ENCODE measurements at regions not wholly inside any gene's neighbourhood (a gene's known extent, or its start where the extent isn't known, plus 50 kb on each side); places are given as distances from the start of the nearest gene placed in this dataset.

- Histone ChIP-seq H3K4me1 (ENCODE audit: control insufficient read depth, insufficient read depth, low read length, poor library complexity, severe bottlenecking) (peaks cover 11% of the 10 kb centered on the region), H3K9me3 (ENCODE audit: control insufficient read depth in 2 of 2, low read length in 2 of 2) (no peaks in the 10 kb centered on the region), H3K27ac (ENCODE audit: insufficient read depth, low read length, poor library complexity, severe bottlenecking) (no peak overlapping the region), H3K27me3 (ENCODE audit: control insufficient read depth, insufficient read depth, low read length) (no peaks in the 10 kb centered on the region), H3K4me3 (ENCODE audit: low read depth, low read length) (no peak overlapping the region), H3K36me3 (ENCODE audit: control insufficient read depth, insufficient read depth, low read length) (no peaks in the 10 kb centered on the region)
- peaks cover 4% of the 10 kb centered on the region for H3K27me3 Mint-ChIP-seq
- DNase-seq = no peak
- H3K4me1 Mint-ChIP-seq = peaks cover 10 to 18% (median 15%) of the 10 kb centered on the region in 4 donors
- peak overlapping the region in 1 of 4 donors; percentile 11 for H3K4me3 Mint-ChIP-seq
- no peak overlapping the region for H3K27ac Mint-ChIP-seq
- no peaks in the 10 kb centered on the region for H3K36me3 Mint-ChIP-seq
- no peak for ATAC-seq (ENCODE audit: low read depth in 2 of 2)
- H3K9me3 Mint-ChIP-seq = peaks cover 0 to 2% (median 0%) of the 10 kb centered on the region in 7 donors
Observed at GRCh38 chr12:90030726-90031125, 322.1 kb upstream of the ATP2B1 start.

- no peak overlapping the region for H3K4me3 Mint-ChIP-seq
- no peak for ATAC-seq (ENCODE audit: low read depth in 2 of 2)
- Histone ChIP-seq H3K4me1 (ENCODE audit: control insufficient read depth, insufficient read depth, low read length, poor library complexity, severe bottlenecking) (peaks cover 11% of the 10 kb centered on the region), H3K4me3 (ENCODE audit: low read depth, low read length) (no peak overlapping the region), H3K36me3 (ENCODE audit: control insufficient read depth, insufficient read depth, low read length) (no peaks in the 10 kb centered on the region), H3K9me3 (ENCODE audit: control insufficient read depth in 2 of 2, low read length in 2 of 2) (no peaks in the 10 kb centered on the region), H3K27me3 (ENCODE audit: control insufficient read depth, insufficient read depth, low read length) (no peaks in the 10 kb centered on the region), H3K27ac (ENCODE audit: insufficient read depth, low read length, poor library complexity, severe bottlenecking) (no peak overlapping the region)
- peaks cover 10 to 18% (median 15%) of the 10 kb centered on the region in 4 donors for H3K4me1 Mint-ChIP-seq
- no peak for DNase-seq
- peaks cover 0 to 2% (median 0%) of the 10 kb centered on the region in 7 donors for H3K9me3 Mint-ChIP-seq
- no peak overlapping the region for H3K27ac Mint-ChIP-seq
- no peaks in the 10 kb centered on the region for H3K36me3 Mint-ChIP-seq
- peaks cover 4% of the 10 kb centered on the region for H3K27me3 Mint-ChIP-seq
Observed at GRCh38 chr12:90029317-90029716, 320.7 kb upstream of the ATP2B1 start.

- peak overlapping the region in 1 of 4 donors; percentile 13 for H3K4me3 Mint-ChIP-seq
- no peaks in the 10 kb centered on the region for H3K9me3 ChIP-seq (ENCODE audit: control insufficient read depth in 2 of 2, low read length in 2 of 2)
- peak overlapping the region; percentile 12 to 83 (median 21) for H3K27ac Mint-ChIP-seq
- H3K27ac ChIP-seq (ENCODE audit: insufficient read depth, low read length, poor library complexity, severe bottlenecking) = no peak overlapping the region
- H3K4me1 ChIP-seq (ENCODE audit: control insufficient read depth, insufficient read depth, low read length, poor library complexity, severe bottlenecking) = peaks cover 11% of the 10 kb centered on the region
- H3K4me3 ChIP-seq (ENCODE audit: low read depth, low read length) = no peak overlapping the region
- no peaks in the 10 kb centered on the region for H3K36me3 ChIP-seq (ENCODE audit: control insufficient read depth, insufficient read depth, low read length)
- DNase-seq (no peak), ATAC-seq (ENCODE audit: low read depth in 2 of 2) (no peak)
- H3K36me3 Mint-ChIP-seq = no peaks in the 10 kb centered on the region
- H3K27me3 Mint-ChIP-seq = peaks cover 4% of the 10 kb centered on the region
- peaks cover 0 to 2% (median 0%) of the 10 kb centered on the region in 7 donors for H3K9me3 Mint-ChIP-seq
- peaks cover 10 to 18% (median 15%) of the 10 kb centered on the region in 4 donors for H3K4me1 Mint-ChIP-seq
- H3K27me3 ChIP-seq (ENCODE audit: control insufficient read depth, insufficient read depth, low read length) = no peaks in the 10 kb centered on the region
Observed at GRCh38 chr12:90028635-90029051, 320.0 kb upstream of the ATP2B1 start.

- Mint-ChIP-seq H3K36me3 (no peaks in the 10 kb centered on the region), H3K27ac (peak overlapping the region in 2 of 3 donors; percentile 21 to 83), H3K9me3 (peaks cover 0 to 2% (median 0%) of the 10 kb centered on the region in 7 donors)
Observed at GRCh38 chr12:90027889-90028634, 319.4 kb upstream of the ATP2B1 start.

GRCh38 chr12:90027041-90027440 is 318.4 kb upstream of the ATP2B1 start:
- Mint-ChIP-seq H3K36me3 (no peaks in the 10 kb centered on the region), H3K4me3 (no peak overlapping the region), H3K4me1 (peaks cover 10 to 18% (median 15%) of the 10 kb centered on the region in 4 donors), H3K27me3 (peaks cover 4% of the 10 kb centered on the region), H3K27ac (no peak overlapping the region), H3K9me3 (peaks cover 0 to 2% (median 0%) of the 10 kb centered on the region in 7 donors)
- no peak overlapping the region for H3K4me3 ChIP-seq (ENCODE audit: low read depth, low read length)
- ATAC-seq (ENCODE audit: low read depth in 2 of 2) (no peak), DNase-seq (no peak)
- no peaks in the 10 kb centered on the region for H3K36me3 ChIP-seq (ENCODE audit: control insufficient read depth, insufficient read depth, low read length)
- H3K27me3 ChIP-seq (ENCODE audit: control insufficient read depth, insufficient read depth, low read length) = no peaks in the 10 kb centered on the region
- H3K4me1 ChIP-seq (ENCODE audit: control insufficient read depth, insufficient read depth, low read length, poor library complexity, severe bottlenecking) = peaks cover 11% of the 10 kb centered on the region
- no peak overlapping the region for H3K27ac ChIP-seq (ENCODE audit: insufficient read depth, low read length, poor library complexity, severe bottlenecking)
- no peaks in the 10 kb centered on the region for H3K9me3 ChIP-seq (ENCODE audit: control insufficient read depth in 2 of 2, low read length in 2 of 2)

More at GRCh38 chr12:90027889-90028634, 319.4 kb upstream of the ATP2B1 start:
- peaks cover 11% of the 10 kb centered on the region for H3K4me1 ChIP-seq (ENCODE audit: control insufficient read depth, insufficient read depth, low read length, poor library complexity, severe bottlenecking)
- H3K9me3 ChIP-seq (ENCODE audit: control insufficient read depth in 2 of 2, low read length in 2 of 2) = no peaks in the 10 kb centered on the region
- H3K36me3 ChIP-seq (ENCODE audit: control insufficient read depth, insufficient read depth, low read length) = no peaks in the 10 kb centered on the region
- H3K4me3 ChIP-seq (ENCODE audit: low read depth, low read length) = no peak overlapping the region
- DNase-seq (no peak), ATAC-seq (ENCODE audit: low read depth in 2 of 2) (no peak)
- no peak overlapping the region for H3K4me3 Mint-ChIP-seq
- peaks cover 4% of the 10 kb centered on the region for H3K27me3 Mint-ChIP-seq
- H3K4me1 Mint-ChIP-seq = peaks cover 10 to 18% (median 15%) of the 10 kb centered on the region in 4 donors
- no peaks in the 10 kb centered on the region for H3K27me3 ChIP-seq (ENCODE audit: control insufficient read depth, insufficient read depth, low read length)
- no peak overlapping the region for H3K27ac ChIP-seq (ENCODE audit: insufficient read depth, low read length, poor library complexity, severe bottlenecking)

GRCh38 chr12:90026516-90026915 is 317.9 kb upstream of the ATP2B1 start:
- DNase-seq (no peak), ATAC-seq (ENCODE audit: low read depth in 2 of 2) (no peak)
- H3K27ac Mint-ChIP-seq = no peak overlapping the region
- H3K9me3 ChIP-seq (ENCODE audit: control insufficient read depth in 2 of 2, low read length in 2 of 2) = no peaks in the 10 kb centered on the region
- H3K36me3 Mint-ChIP-seq = no peaks in the 10 kb centered on the region
- H3K4me3 Mint-ChIP-seq = no peak overlapping the region
- no peaks in the 10 kb centered on the region for H3K27me3 ChIP-seq (ENCODE audit: control insufficient read depth, insufficient read depth, low read length)
- H3K27ac ChIP-seq (ENCODE audit: insufficient read depth, low read length, poor library complexity, severe bottlenecking) = no peak overlapping the region
- H3K27me3 Mint-ChIP-seq = peaks cover 4% of the 10 kb centered on the region
- peaks cover 10 to 18% (median 15%) of the 10 kb centered on the region in 4 donors for H3K4me1 Mint-ChIP-seq
- peaks cover 0 to 2% (median 0%) of the 10 kb centered on the region in 7 donors for H3K9me3 Mint-ChIP-seq
- H3K4me1 ChIP-seq (ENCODE audit: control insufficient read depth, insufficient read depth, low read length, poor library complexity, severe bottlenecking) = peaks cover 11% of the 10 kb centered on the region
- no peaks in the 10 kb centered on the region for H3K36me3 ChIP-seq (ENCODE audit: control insufficient read depth, insufficient read depth, low read length)
- no peak overlapping the region for H3K4me3 ChIP-seq (ENCODE audit: low read depth, low read length)

- Histone ChIP-seq H3K4me3 (ENCODE audit: low read depth, low read length) (no peak overlapping the region), H3K27me3 (ENCODE audit: control insufficient read depth, insufficient read depth, low read length) (no peaks in the 10 kb centered on the region), H3K9me3 (ENCODE audit: control insufficient read depth in 2 of 2, low read length in 2 of 2) (no peaks in the 10 kb centered on the region), H3K36me3 (ENCODE audit: control insufficient read depth, insufficient read depth, low read length) (no peaks in the 10 kb centered on the region), H3K4me1 (ENCODE audit: control insufficient read depth, insufficient read depth, low read length, poor library complexity, severe bottlenecking) (peaks cover 11% of the 10 kb centered on the region), H3K27ac (ENCODE audit: insufficient read depth, low read length, poor library complexity, severe bottlenecking) (no peak overlapping the region)
- Mint-ChIP-seq H3K4me1 (peaks cover 10 to 17% (median 12%) of the 10 kb centered on the region in 4 donors), H3K36me3 (no peaks in the 10 kb centered on the region), H3K4me3 (no peak overlapping the region), H3K27ac (peak overlapping the region in 1 of 3 donors; percentile 16), H3K27me3 (no peaks in the 10 kb centered on the region), H3K9me3 (no peaks in the 10 kb centered on the region)
- DNase-seq (no peak), ATAC-seq (ENCODE audit: low read depth in 2 of 2) (no peak)
Observed at GRCh38 chr12:90024262-90024661, 315.6 kb upstream of the ATP2B1 start.

Data from CD4-positive, CD25-positive, alpha-beta regulatory T cell (primary cell).